ENCODE measurements at regions not wholly inside any gene's neighbourhood (a gene's known extent, or its start where the extent isn't known, plus 50 kb on each side); places are given as distances from the start of the nearest gene placed in this dataset.

DNA sequence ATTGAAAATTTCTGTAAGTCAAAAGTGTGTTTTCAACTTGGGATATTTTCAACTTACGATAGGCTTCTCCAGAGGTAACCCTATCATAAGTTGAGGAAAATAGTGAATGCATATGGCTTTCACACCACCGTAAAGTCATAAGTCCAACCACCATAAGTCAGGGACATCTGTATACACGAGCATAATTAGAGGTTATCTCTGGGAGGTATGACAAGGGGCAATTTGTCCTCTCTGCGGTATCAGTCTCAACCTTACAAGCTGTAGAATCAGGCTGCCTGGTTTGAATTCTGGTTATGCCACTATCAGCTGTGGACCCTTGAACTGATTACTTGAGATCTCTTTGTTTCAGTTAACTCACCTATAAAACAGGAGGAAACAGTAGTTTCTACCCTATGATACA lies 202.9 kb upstream of the JARID2 start:
- Histone ChIP-seq H3K4me2 (ENCODE audit: low read length) (no peak overlapping the region), H3K4me3 (ENCODE audit: low read depth, low read length) (no peak overlapping the region), H2AFZ (no peak overlapping the region), H3K79me2 (no peaks in the 10 kb centered on the region), H3K9ac (no peak overlapping the region), H3K27me3 (ENCODE audit: control insufficient read depth, insufficient read depth, low read length) (no peaks in the 10 kb centered on the region), H3K9me3 (ENCODE audit: control insufficient read depth, low read length) (no peaks in the 10 kb centered on the region), H3K27ac (no peak overlapping the region), H3K4me1 (no peaks in the 10 kb centered on the region), H3K36me3 (ENCODE audit: control insufficient read depth, insufficient read depth, low read length) (no peaks in the 10 kb centered on the region)
- TF ChIP-seq, protein P1, sequence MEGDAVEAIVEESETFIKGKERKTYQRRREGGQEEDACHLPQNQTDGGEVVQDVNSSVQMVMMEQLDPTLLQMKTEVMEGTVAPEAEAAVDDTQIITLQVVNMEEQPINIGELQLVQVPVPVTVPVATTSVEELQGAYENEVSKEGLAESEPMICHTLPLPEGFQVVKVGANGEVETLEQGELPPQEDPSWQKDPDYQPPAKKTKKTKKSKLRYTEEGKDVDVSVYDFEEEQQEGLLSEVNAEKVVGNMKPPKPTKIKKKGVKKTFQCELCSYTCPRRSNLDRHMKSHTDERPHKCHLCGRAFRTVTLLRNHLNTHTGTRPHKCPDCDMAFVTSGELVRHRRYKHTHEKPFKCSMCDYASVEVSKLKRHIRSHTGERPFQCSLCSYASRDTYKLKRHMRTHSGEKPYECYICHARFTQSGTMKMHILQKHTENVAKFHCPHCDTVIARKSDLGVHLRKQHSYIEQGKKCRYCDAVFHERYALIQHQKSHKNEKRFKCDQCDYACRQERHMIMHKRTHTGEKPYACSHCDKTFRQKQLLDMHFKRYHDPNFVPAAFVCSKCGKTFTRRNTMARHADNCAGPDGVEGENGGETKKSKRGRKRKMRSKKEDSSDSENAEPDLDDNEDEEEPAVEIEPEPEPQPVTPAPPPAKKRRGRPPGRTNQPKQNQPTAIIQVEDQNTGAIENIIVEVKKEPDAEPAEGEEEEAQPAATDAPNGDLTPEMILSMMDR (IDR thresholded peaks at IDR 0.05) = no peak

DNA sequence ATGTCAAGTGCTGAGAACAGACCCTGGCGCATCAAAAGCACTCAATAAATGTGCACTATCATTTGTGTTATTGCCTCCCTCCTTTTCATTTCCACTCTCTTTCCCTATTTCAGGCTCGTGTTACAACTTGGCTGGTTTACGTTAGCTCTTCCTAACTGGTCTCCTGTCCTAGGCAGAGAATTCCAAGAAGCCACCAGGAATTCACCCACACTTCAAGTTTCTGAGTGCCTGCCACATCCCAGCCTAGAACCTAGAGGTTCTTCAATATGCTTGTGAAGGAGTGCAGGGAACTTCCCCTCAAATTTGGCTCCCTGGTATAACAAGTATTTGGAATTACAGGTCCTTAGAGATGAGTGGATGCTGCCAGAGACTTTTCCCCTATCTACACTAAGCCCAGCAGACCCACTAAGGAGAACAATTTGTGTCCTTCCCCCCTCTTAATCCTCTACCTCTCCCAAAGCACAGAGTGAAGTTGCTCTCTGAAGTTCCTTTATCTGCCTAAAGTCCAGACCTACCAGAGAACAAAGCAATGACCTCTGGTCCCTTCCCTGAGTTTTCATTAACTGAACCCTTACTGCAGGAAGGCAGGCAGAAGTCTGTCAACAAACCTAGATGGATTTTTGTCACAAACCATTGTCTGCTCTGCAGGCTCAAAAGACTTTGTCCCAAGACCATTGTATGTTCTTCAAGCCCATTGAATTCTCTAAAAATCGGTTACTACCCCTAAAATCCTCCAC lies 201.6 kb upstream of the JARID2 start:
- Histone ChIP-seq H3K27ac (no peak overlapping the region), H3K36me3 (ENCODE audit: control insufficient read depth, insufficient read depth, low read length) (no peaks in the 10 kb centered on the region), H3K79me2 (no peaks in the 10 kb centered on the region), H3K9ac (no peak overlapping the region), H3K4me1 (no peaks in the 10 kb centered on the region), H3K27me3 (ENCODE audit: control insufficient read depth, insufficient read depth, low read length) (no peaks in the 10 kb centered on the region), H2AFZ (no peak overlapping the region), H3K4me3 (ENCODE audit: low read depth, low read length) (no peak overlapping the region), H3K4me2 (ENCODE audit: low read length) (no peak overlapping the region), H3K9me3 (ENCODE audit: control insufficient read depth, low read length) (no peaks in the 10 kb centered on the region)
- TF ChIP-seq, protein P1 (IDR thresholded peaks at IDR 0.05) = no peak

DNA sequence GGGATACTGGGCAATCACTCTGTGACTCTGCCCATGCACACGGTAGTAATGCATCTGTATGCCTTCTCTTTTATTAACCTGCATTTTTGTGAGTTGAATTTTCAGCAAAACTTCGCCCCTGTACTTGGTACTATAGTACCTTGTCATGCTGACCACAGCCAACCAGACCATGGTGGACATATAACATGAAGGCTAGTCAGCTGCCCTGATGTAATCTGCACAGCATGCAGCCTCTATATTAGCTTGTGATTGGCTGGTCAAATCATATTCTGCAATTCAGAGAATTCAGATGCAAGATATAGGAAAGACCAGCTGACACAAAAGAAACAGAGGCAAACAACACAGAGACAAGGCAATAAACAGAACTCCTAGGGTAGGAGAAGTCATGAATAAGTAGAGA lies 200.9 kb upstream of the JARID2 start:
- Histone ChIP-seq H3K4me3 (ENCODE audit: low read depth, low read length) (no peak overlapping the region), H3K4me1 (no peaks in the 10 kb centered on the region), H3K36me3 (ENCODE audit: control insufficient read depth, insufficient read depth, low read length) (no peaks in the 10 kb centered on the region), H3K79me2 (no peaks in the 10 kb centered on the region), H3K9ac (no peak overlapping the region), H3K9me3 (ENCODE audit: control insufficient read depth, low read length) (no peaks in the 10 kb centered on the region), H2AFZ (no peak overlapping the region), H3K4me2 (ENCODE audit: low read length) (no peak overlapping the region), H3K27me3 (ENCODE audit: control insufficient read depth, insufficient read depth, low read length) (no peaks in the 10 kb centered on the region), H3K27ac (no peak overlapping the region)
- TF ChIP-seq, protein P1 (IDR thresholded peaks at IDR 0.05) = no peak

DNA sequence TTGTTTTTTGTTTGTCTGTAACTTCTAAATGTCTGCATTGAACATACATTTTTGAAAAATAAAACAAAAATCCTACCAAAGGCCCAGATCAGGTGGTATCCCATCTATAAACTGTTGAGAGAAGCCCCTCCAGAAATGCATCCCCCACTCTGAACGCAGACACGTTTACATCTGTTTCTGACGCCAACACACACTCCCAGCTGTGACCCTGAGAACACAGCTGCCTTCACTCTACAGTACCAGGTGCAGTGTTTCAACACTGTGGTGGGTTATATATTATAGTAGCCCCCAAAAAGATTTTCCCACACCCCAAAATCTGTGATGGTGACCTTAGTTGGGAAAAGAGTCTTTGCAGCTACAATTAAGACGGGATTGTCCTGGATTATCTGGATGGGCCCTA lies 199.1 kb upstream of the JARID2 start:
- Histone ChIP-seq H3K4me3 (ENCODE audit: low read depth, low read length) (no peak overlapping the region), H3K36me3 (ENCODE audit: control insufficient read depth, insufficient read depth, low read length) (no peaks in the 10 kb centered on the region), H2AFZ (no peak overlapping the region), H3K4me1 (no peaks in the 10 kb centered on the region), H3K27ac (no peak overlapping the region), H3K27me3 (ENCODE audit: control insufficient read depth, insufficient read depth, low read length) (no peaks in the 10 kb centered on the region), H3K4me2 (ENCODE audit: low read length) (no peak overlapping the region), H3K79me2 (no peaks in the 10 kb centered on the region), H3K9ac (no peak overlapping the region), H3K9me3 (ENCODE audit: control insufficient read depth, low read length) (no peaks in the 10 kb centered on the region)
- TF ChIP-seq, protein P1 (IDR thresholded peaks at IDR 0.05) = no peak

DNA sequence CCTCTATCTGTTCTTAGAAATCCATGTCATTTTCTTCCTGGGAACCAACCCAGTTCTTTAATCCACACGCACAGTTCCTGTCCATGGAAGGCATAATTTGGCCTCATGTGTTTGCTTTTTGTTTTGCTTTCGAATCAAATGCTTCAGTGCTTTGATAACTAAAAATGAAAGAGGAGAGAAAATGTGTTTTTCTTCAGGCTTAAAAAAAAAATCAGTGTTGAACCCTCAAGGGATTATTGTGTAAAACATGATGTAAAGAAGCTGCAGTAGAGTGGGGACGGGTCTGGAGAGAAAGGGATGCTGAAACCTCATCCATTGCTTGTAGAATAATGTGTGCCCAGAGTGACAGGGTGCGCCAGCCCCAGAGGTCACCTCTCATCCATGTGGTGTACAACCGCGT lies 197.5 kb upstream of the JARID2 start:
- Histone ChIP-seq H3K36me3 (ENCODE audit: control insufficient read depth, insufficient read depth, low read length) (no peaks in the 10 kb centered on the region), H3K9ac (no peak overlapping the region), H3K4me2 (ENCODE audit: low read length) (no peak overlapping the region), H3K4me1 (no peaks in the 10 kb centered on the region), H2AFZ (no peak overlapping the region), H3K79me2 (no peaks in the 10 kb centered on the region), H3K27me3 (ENCODE audit: control insufficient read depth, insufficient read depth, low read length) (no peaks in the 10 kb centered on the region), H3K27ac (no peak overlapping the region), H3K4me3 (ENCODE audit: low read depth, low read length) (no peak overlapping the region), H3K9me3 (ENCODE audit: control insufficient read depth, low read length) (no peaks in the 10 kb centered on the region)
- TF ChIP-seq, protein P1 (IDR thresholded peaks at IDR 0.05) = no peak

Data from parathyroid adenoma (tissue), 2 donors.